Choroid plexus epithelial cell (primary cell): ENCODE measurements at regions not wholly inside any gene's neighbourhood (a gene's known extent, or its start where the extent isn't known, plus 50 kb on each side); places are given as distances from the start of the nearest gene placed in this dataset.

Experiments used
- DNase-seq: peaks from one replicate; pipeline ENCODE4 v3.0.0-alpha.2; 2010; ENCODE audit warnings: low read depth
- H3K4me3 ChIP-seq: 2 replicates; pipeline ENCODE4 v1.5.1; 2011; ENCODE audit warnings: low read depth, mild to moderate bottlenecking, control low read depth, low read length, moderate library complexity
- CTCF ChIP-seq: conservative IDR thresholded peaks from 2 replicates; pipeline ENCODE4 v1.5.1; 2011; ENCODE audit warnings: low read depth, mild to moderate bottlenecking, control low read depth, inconsistent platforms, low read length, moderate library complexity

- TF ChIP-seq CTCF, result no peak
These were observed 89.2 kb upstream of the NCAM1 start for GRCh38 chr11:112871909-112872500.

GRCh38 chr11:112874980-112875379 is 86.2 kb upstream of the NCAM1 start:
- no peak for TF ChIP-seq CTCF
- DNase-seq, result no peak
- no peak overlapping the region for H3K4me3 ChIP-seq

More at GRCh38 chr11:112871909-112872500, 89.2 kb upstream of the NCAM1 start:
- no peak for DNase-seq
- H3K4me3 ChIP-seq, result no peak overlapping the region

- no peak for DNase-seq
These were observed 83.6 kb upstream of the NCAM1 start for GRCh38 chr11:112877581-112877980.

GRCh38 chr11:112878033-112878601 is 83.1 kb upstream of the NCAM1 start:
- DNase-seq, result no peak
- no peak for TF ChIP-seq CTCF
- no peak overlapping the region for H3K4me3 ChIP-seq

More at GRCh38 chr11:112877581-112877980, 83.6 kb upstream of the NCAM1 start:
- no peak overlapping the region for H3K4me3 ChIP-seq
- TF ChIP-seq CTCF, result no peak

- no peak for TF ChIP-seq CTCF
- no peak overlapping the region for H3K4me3 ChIP-seq
- no peak for DNase-seq
These were observed 80.7 kb upstream of the NCAM1 start for GRCh38 chr11:112880495-112880894.

GRCh38 chr11:112881461-112881860 is 79.8 kb upstream of the NCAM1 start:
- DNase-seq, result peak; percentile 16
- TF ChIP-seq CTCF, result no peak
- no peak overlapping the region for H3K4me3 ChIP-seq
